CD4-positive, alpha-beta T cell treated with Interleukin-2 at 100 ng/mL for 4 hours (primary cell): ENCODE measurements at regions not wholly inside any gene's neighbourhood (a gene's known extent, or its start where the extent isn't known, plus 50 kb on each side); places are given as distances from the start of the nearest gene placed in this dataset.

Experiments
- DNase-seq: peaks from one replicate; pipeline ENCODE4 v3.0.0-alpha.2; 2020; ENCODE audit warnings: low spot score

- DNase-seq = no peak
Measured at GRCh38 chr1:168918860-168919741, 187.4 kb upstream of the ATP1B1 start.

GRCh38 chr1:168920456-168921094 lies 185.9 kb upstream of the ATP1B1 start:
- no peak for DNase-seq

- DNase-seq = no peak
Measured at GRCh38 chr1:168921629-168922028, 184.9 kb upstream of the ATP1B1 start.

GRCh38 chr1:168923521-168924136 lies 182.9 kb upstream of the ATP1B1 start:
- DNase-seq = no peak

GRCh38 chr1:168924976-168925375 lies 181.5 kb upstream of the ATP1B1 start:
- DNase-seq = no peak

GRCh38 chr1:168926236-168926635 lies 180.3 kb upstream of the ATP1B1 start:
- no peak for DNase-seq

- no peak for DNase-seq
Measured at GRCh38 chr1:168932539-168932938, 174.0 kb upstream of the ATP1B1 start.

GRCh38 chr1:168933141-168933805 lies 173.2 kb upstream of the ATP1B1 start:
- no peak for DNase-seq

- no peak for DNase-seq
Measured at GRCh38 chr1:168939110-168939946, 167.2 kb upstream of the ATP1B1 start.

GRCh38 chr1:168939947-168940223 lies 166.6 kb upstream of the ATP1B1 start:
- no peak for DNase-seq

- no peak for DNase-seq
Measured at GRCh38 chr1:168941640-168942039, 164.8 kb upstream of the ATP1B1 start.

GRCh38 chr1:168942165-168942564 lies 164.3 kb upstream of the ATP1B1 start:
- no peak for DNase-seq

GRCh38 chr1:168945870-168946269 lies 160.6 kb upstream of the ATP1B1 start:
- DNase-seq = no peak

GRCh38 chr1:168947041-168947440 lies 159.4 kb upstream of the ATP1B1 start:
- no peak for DNase-seq

GRCh38 chr1:168949672-168950071 lies 156.8 kb upstream of the ATP1B1 start:
- DNase-seq = no peak

GRCh38 chr1:168957818-168958217 lies 148.7 kb upstream of the ATP1B1 start:
- DNase-seq = no peak

GRCh38 chr1:168958562-168959289 lies 147.8 kb upstream of the ATP1B1 start:
- no peak for DNase-seq

- no peak for DNase-seq
Measured at GRCh38 chr1:168959382-168959781, 147.1 kb upstream of the ATP1B1 start.

- no peak for DNase-seq
Measured at GRCh38 chr1:168960114-168960513, 146.4 kb upstream of the ATP1B1 start.

- no peak for DNase-seq
Measured at GRCh38 chr1:168960595-168960994, 145.9 kb upstream of the ATP1B1 start.

GRCh38 chr1:168963601-168964000 lies 142.9 kb upstream of the ATP1B1 start:
- DNase-seq = no peak
